HEK293 (cell line): ENCODE measurements at regions not wholly inside any gene's neighbourhood (a gene's known extent, or its start where the extent isn't known, plus 50 kb on each side); places are given as distances from the start of the nearest gene placed in this dataset.

ENCODE experiments used
- CTCF ChIA-PET: fragments of 350-600 bp; formaldehyde crosslinking; extraction: SDS; loops from one replicate; lab custom pipeline; 2021; ENCODE audit warnings: antibody characterized with exemption; lab: Yijun Ruan, JAX
- POLR2A ChIA-PET: fragments of 300-600 bp; formaldehyde crosslinking; extraction: SDS; loops from one replicate; lab custom pipeline; 2020; ENCODE audit warnings: antibody characterized with exemption, inconsistent platforms; lab: Yijun Ruan, JAX
- H3K27ac ChIP-seq: fragments of 200-500 bp; sonication (Bioruptor generic); 2 replicates; pipeline ENCODE4 v1.5.1; 2014; ENCODE audit warnings: low read depth, low read length, control low read depth, inconsistent platforms; ENCODE audit errors: extremely low read depth
- H3K36me3 ChIP-seq, 2 experiments: fragments of 200-500 bp in 1 of 2; sonication (Bioruptor generic) in 1 of 2; 1 replicate in 1 of 2; 2 replicates in 1 of 2; pipeline ENCODE4 v1.5.1; 2014 to 2017; ENCODE audit warnings: inconsistent platforms in 2 of 2, low read length in 2 of 2; ENCODE audit not compliant: control insufficient read depth in 2 of 2, insufficient read depth in 1 of 2
- H3K4me1 ChIP-seq: fragments of 200-500 bp; sonication (Bioruptor generic); 2 replicates; pipeline ENCODE4 v1.5.1; 2014; ENCODE audit warnings: mild to moderate bottlenecking, low read length, inconsistent platforms; ENCODE audit not compliant: control insufficient read depth, insufficient read depth
- H3K4me3 ChIP-seq: 2 replicates; pipeline ENCODE4 v1.5.1; 2011; ENCODE audit warnings: low read depth, mild to moderate bottlenecking, control low read depth, low read length, moderate library complexity
- H3K9me3 ChIP-seq: fragments of 200-500 bp; sonication (Bioruptor generic); 2 replicates; pipeline ENCODE4 v1.5.1; 2014; ENCODE audit warnings: low read depth, low read length, inconsistent platforms; ENCODE audit not compliant: control insufficient read depth, insufficient read depth
- BCL6B ChIP-seq: fragments of 450-650 bp; formaldehyde crosslinking; IDR thresholded peaks from 2 replicates; pipeline ENCODE4 v1.5.1; 2017; ENCODE audit warnings: missing biosample characterization, missing genetic modification characterization
- GLI2 ChIP-seq: fragments of 450-650 bp; formaldehyde crosslinking; IDR thresholded peaks from 2 replicates; pipeline ENCODE4; 2017; ENCODE audit warnings: missing biosample characterization, missing genetic modification characterization, low read depth, borderline replicate concordance
- GLIS2 ChIP-seq: fragments of 450-650 bp; formaldehyde crosslinking; IDR thresholded peaks from 2 replicates; pipeline ENCODE4 v1.5.1; 2016; ENCODE audit warnings: missing biosample characterization, missing genetic modification characterization
- HOXC10 ChIP-seq: sonication (generic); formaldehyde crosslinking; IDR thresholded peaks from 2 replicates; pipeline ENCODE4 v1.8.1; 2023; ENCODE audit warnings: mild to moderate bottlenecking, missing genetic modification reagents
- RBAK ChIP-seq: fragments of 450-650 bp; formaldehyde crosslinking; IDR thresholded peaks from 2 replicates; pipeline ENCODE4 v1.5.1; 2016; ENCODE audit warnings: missing biosample characterization, missing genetic modification characterization
- SP7 ChIP-seq: fragments of 450-650 bp; formaldehyde crosslinking; IDR thresholded peaks from 2 replicates; pipeline ENCODE4 v1.5.1; 2016; ENCODE audit warnings: missing biosample characterization, missing genetic modification characterization
- YY2 ChIP-seq: fragments of 450-650 bp; formaldehyde crosslinking; IDR thresholded peaks from 2 replicates; pipeline ENCODE4 v1.5.1; 2016; ENCODE audit warnings: missing biosample characterization, missing genetic modification characterization
- ZBTB8A ChIP-seq: fragments of 450-650 bp; formaldehyde crosslinking; IDR thresholded peaks from 2 replicates; pipeline ENCODE4 v1.5.1; 2016; ENCODE audit warnings: missing biosample characterization, missing genetic modification characterization
- ZNF138 ChIP-seq: fragments of 450-650 bp; formaldehyde crosslinking; IDR thresholded peaks from 2 replicates; pipeline ENCODE4 v1.5.1; 2016; ENCODE audit warnings: missing biosample characterization, missing genetic modification characterization, borderline replicate concordance
- ZNF175 ChIP-seq: fragments of 450-650 bp; formaldehyde crosslinking; IDR thresholded peaks from 2 replicates; pipeline ENCODE4 v1.5.1; 2016; ENCODE audit warnings: missing biosample characterization, missing genetic modification characterization
- ZNF202 ChIP-seq: fragments of 450-650 bp; formaldehyde crosslinking; IDR thresholded peaks from 2 replicates; pipeline ENCODE4 v1.5.1; 2016; ENCODE audit warnings: missing biosample characterization, missing genetic modification characterization, borderline replicate concordance
- ZNF239 ChIP-seq: fragments of 450-650 bp; formaldehyde crosslinking; IDR thresholded peaks from 2 replicates; pipeline ENCODE4 v1.5.1; 2016; ENCODE audit warnings: missing biosample characterization, missing genetic modification characterization
- ZNF266 ChIP-seq: fragments of 450-650 bp; formaldehyde crosslinking; IDR thresholded peaks from 2 replicates; pipeline ENCODE4 v1.5.1; 2016; ENCODE audit warnings: missing biosample characterization, missing genetic modification characterization, low read depth
- ZNF302 ChIP-seq: fragments of 450-650 bp; formaldehyde crosslinking; IDR thresholded peaks from 2 replicates; pipeline ENCODE4 v1.5.1; 2016; ENCODE audit warnings: missing biosample characterization, missing genetic modification characterization, low read depth
- ZNF362 ChIP-seq: fragments of 450-650 bp; formaldehyde crosslinking; IDR thresholded peaks from 2 replicates; pipeline ENCODE4 v1.5.1; 2016; ENCODE audit warnings: missing biosample characterization, missing genetic modification characterization
- ZNF37A ChIP-seq: fragments of 450-650 bp; IDR thresholded peaks from 2 replicates; pipeline ENCODE4 v1.5.1; 2018; ENCODE audit warnings: missing biosample characterization, missing genetic modification characterization
- ZNF48 ChIP-seq: fragments of 450-650 bp; formaldehyde crosslinking; IDR thresholded peaks from 2 replicates; pipeline ENCODE4 v1.5.1; 2016; ENCODE audit warnings: missing biosample characterization, missing genetic modification characterization
- ZNF549 ChIP-seq: fragments of 450-650 bp; IDR thresholded peaks from 2 replicates; pipeline ENCODE4 v1.5.1; 2018; ENCODE audit warnings: missing biosample characterization, missing genetic modification characterization, mild to moderate bottlenecking, inconsistent platforms, moderate library complexity
- ZNF580 ChIP-seq: fragments of 450-650 bp; formaldehyde crosslinking; IDR thresholded peaks from 2 replicates; pipeline ENCODE4 v1.5.1; 2016; ENCODE audit warnings: missing biosample characterization, missing genetic modification characterization
- ZNF596 ChIP-seq: fragments of 450-650 bp; IDR thresholded peaks from 2 replicates; pipeline ENCODE4 v1.5.0; 2018; ENCODE audit warnings: missing biosample characterization, mild to moderate bottlenecking, missing genetic modification characterization, moderate library complexity
- ZNF747 ChIP-seq: fragments of 450-650 bp; formaldehyde crosslinking; IDR thresholded peaks from 2 replicates; pipeline ENCODE4 v1.5.1; 2016; ENCODE audit warnings: missing biosample characterization, missing genetic modification characterization
- ZNF777 ChIP-seq: fragments of 450-650 bp; formaldehyde crosslinking; IDR thresholded peaks from 2 replicates; pipeline ENCODE4 v1.5.1; 2017; ENCODE audit warnings: missing biosample characterization, missing genetic modification characterization, borderline replicate concordance
- ZNF785 ChIP-seq: fragments of 450-650 bp; formaldehyde crosslinking; IDR thresholded peaks from 2 replicates; pipeline ENCODE4 v1.5.1; 2016; ENCODE audit warnings: missing biosample characterization, missing genetic modification characterization
- ZSCAN23 ChIP-seq: fragments of 450-650 bp; formaldehyde crosslinking; IDR thresholded peaks from 2 replicates; pipeline ENCODE4 v1.5.1; 2016; ENCODE audit warnings: missing biosample characterization, missing genetic modification characterization
- TF ChIP-seq, protein P1 (sequence below): fragments of 450-650 bp; IDR thresholded peaks from 2 replicates; pipeline ENCODE4 v1.5.1; 2018; ENCODE audit warnings: missing biosample characterization, missing genetic modification characterization
- TF ChIP-seq, protein P2 (sequence below): fragments of 450-650 bp; formaldehyde crosslinking; IDR thresholded peaks from 2 replicates; pipeline ENCODE4 v1.5.1; 2016; ENCODE audit warnings: missing biosample characterization, missing genetic modification characterization

GRCh38 chr18:54020966-54021365 is 203.5 kb downstream of the MBD2 start (continued):
- no peak for TF ChIP-seq ZNF580
- TF ChIP-seq ZNF37A: no peak
- no peak for TF ChIP-seq RBAK
- TF ChIP-seq, all 188 proteins: peak for 0

GRCh38 chr18:54020156-54020745 is 204.2 kb downstream of the MBD2 start:
- Histone ChIP-seq H3K4me3 (no peak overlapping the region), H3K36me3 (no peaks in the 10 kb centered on the region), H3K4me1 (no peaks in the 10 kb centered on the region), H3K9me3 (no peaks in the 10 kb centered on the region), H3K27ac (no peak overlapping the region)
- ChIA-PET POLR2A (no interaction called here), CTCF (interaction anchor here (0.6 kb wide), 1 partner anchor 1850 kb away, joined by 4 read pairs; no protein-coding TSS in a partner anchor)
- TF ChIP-seq ZNF785 (tag by site-specific recombination) (no peak), SP7 (tag by site-specific recombination) (no peak), ZNF175 (tag by site-specific recombination) (no peak), ZNF549 (tag by site-specific recombination) (no peak), ZNF302 (tag by site-specific recombination) (no peak), ZNF747 (tag by site-specific recombination) (no peak), GLIS2 (no peak), BCL6B (tag by site-specific recombination) (no peak)

- Histone ChIP-seq H3K9me3 (no peaks in the 10 kb centered on the region), H3K36me3 (no peaks in the 10 kb centered on the region), H3K4me3 (no peak overlapping the region), H3K4me1 (no peaks in the 10 kb centered on the region), H3K27ac (no peak overlapping the region)
- POLR2A ChIA-PET: no interaction called here
- CTCF ChIA-PET: interaction anchor here (0.6 to 0.7 kb wide), 2 partner anchors 78 to 1850 kb away, joined by 4 to 5 read pairs; no protein-coding TSS in a partner anchor
- TF ChIP-seq YY2 (tag by site-specific recombination) (no peak), ZNF596 (tag by site-specific recombination) (no peak), ZBTB8A (tag by site-specific recombination) (no peak), ZNF777 (no peak), ZNF48 (tag by site-specific recombination) (no peak), ZNF202 (tag by site-specific recombination) (no peak), GLI2 (tag by site-specific recombination) (no peak), ZNF362 (tag by site-specific recombination) (no peak), ZNF138 (tag by site-specific recombination) (no peak), HOXC10 (CRISPR knock-in tag) (no peak), ZNF239 (no peak), ZNF266 (tag by site-specific recombination) (no peak), ZNF37A (no peak), ZSCAN23 (tag by site-specific recombination) (no peak)
- TF ChIP-seq, protein P1, sequence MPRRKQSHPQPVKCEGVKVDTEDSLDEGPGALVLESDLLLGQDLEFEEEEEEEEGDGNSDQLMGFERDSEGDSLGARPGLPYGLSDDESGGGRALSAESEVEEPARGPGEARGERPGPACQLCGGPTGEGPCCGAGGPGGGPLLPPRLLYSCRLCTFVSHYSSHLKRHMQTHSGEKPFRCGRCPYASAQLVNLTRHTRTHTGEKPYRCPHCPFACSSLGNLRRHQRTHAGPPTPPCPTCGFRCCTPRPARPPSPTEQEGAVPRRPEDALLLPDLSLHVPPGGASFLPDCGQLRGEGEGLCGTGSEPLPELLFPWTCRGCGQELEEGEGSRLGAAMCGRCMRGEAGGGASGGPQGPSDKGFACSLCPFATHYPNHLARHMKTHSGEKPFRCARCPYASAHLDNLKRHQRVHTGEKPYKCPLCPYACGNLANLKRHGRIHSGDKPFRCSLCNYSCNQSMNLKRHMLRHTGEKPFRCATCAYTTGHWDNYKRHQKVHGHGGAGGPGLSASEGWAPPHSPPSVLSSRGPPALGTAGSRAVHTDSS: no peak
- TF ChIP-seq, protein P2, sequence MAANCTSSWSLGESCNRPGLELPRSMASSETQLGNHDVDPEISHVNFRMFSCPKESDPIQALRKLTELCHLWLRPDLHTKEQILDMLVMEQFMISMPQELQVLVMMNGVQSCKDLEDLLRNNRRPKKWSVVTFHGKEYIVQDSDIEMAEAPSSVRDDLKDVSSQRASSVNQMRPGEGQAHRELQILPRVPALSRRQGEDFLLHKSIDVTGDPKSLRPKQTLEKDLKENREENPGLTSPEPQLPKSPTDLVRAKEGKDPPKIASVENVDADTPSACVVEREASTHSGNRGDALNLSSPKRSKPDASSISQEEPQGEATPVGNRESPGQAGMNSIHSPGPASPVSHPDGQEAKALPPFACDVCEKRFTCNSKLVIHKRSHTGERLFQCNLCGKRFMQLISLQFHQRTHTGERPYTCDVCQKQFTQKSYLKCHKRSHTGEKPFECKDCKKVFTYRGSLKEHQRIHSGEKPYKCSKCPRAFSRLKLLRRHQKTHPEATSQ (tag by site-specific recombination): no peak
These were observed 204.8 kb downstream of the MBD2 start for GRCh38 chr18:54019641-54020040.
